Nephron (organoid): ENCODE measurements at regions not wholly inside any gene's neighbourhood (a gene's known extent, or its start where the extent isn't known, plus 50 kb on each side); places are given as distances from the start of the nearest gene placed in this dataset.

ENCODE experiments used
- H3K27ac Mint-ChIP-seq, 3 experiments: 2 replicates each; pipeline ENCODE4 v1.8.0; 2020; ENCODE audit warnings: mixed read lengths in 3 of 3, mild to moderate bottlenecking in 2 of 3, moderate library complexity in 1 of 3
- H3K27me3 Mint-ChIP-seq: 2 replicates; pipeline ENCODE4 v1.8.0; 2021; ENCODE audit warnings: low read depth, mild to moderate bottlenecking, moderate library complexity, mixed read lengths
- H3K36me3 Mint-ChIP-seq: 2 replicates; pipeline ENCODE4 v1.8.0; 2020; ENCODE audit warnings: low read depth, mixed read lengths
- H3K4me1 Mint-ChIP-seq: 2 replicates; pipeline ENCODE4 v1.8.0; 2020; ENCODE audit warnings: mixed read lengths
- H3K4me3 Mint-ChIP-seq, 3 experiments: 2 replicates each; pipeline ENCODE4 v1.8.0; 2020; ENCODE audit warnings: mild to moderate bottlenecking in 3 of 3, mixed read lengths in 3 of 3, moderate library complexity in 2 of 3
- H3K9me3 Mint-ChIP-seq: 2 replicates; pipeline ENCODE4 v1.8.0; 2020; ENCODE audit warnings: mixed read lengths
- CTCF ChIP-seq, 3 experiments: fragments of 200-600 bp; sonication (generic); IDR thresholded peaks; one replicate each; pipeline ENCODE4 v1.5.0; 2021; ENCODE audit warnings: antibody characterized with exemption in 3 of 3; ENCODE audit not compliant: unreplicated experiment in 3 of 3

- Mint-ChIP-seq H3K9me3 (no peaks in the 10 kb centered on the region), H3K27me3 (peaks cover 7% of the 10 kb centered on the region), H3K4me1 (peaks cover 24% of the 10 kb centered on the region), H3K4me3 (no peak overlapping the region), H3K27ac (no peak overlapping the region), H3K36me3 (no peaks in the 10 kb centered on the region)
- no peak for TF ChIP-seq CTCF (IDR thresholded peaks at IDR 0.05; ENCODE audit: unreplicated experiment in 3 of 3)
Measured at GRCh38 chr15:56528136-56528535, 63.2 kb upstream of the MNS1 start.

- Mint-ChIP-seq H3K27me3 (peaks cover 10% of the 10 kb centered on the region), H3K9me3 (peaks cover 9% of the 10 kb centered on the region), H3K36me3 (no peaks in the 10 kb centered on the region), H3K27ac (no peak overlapping the region), H3K4me1 (peaks cover 16% of the 10 kb centered on the region), H3K4me3 (no peak overlapping the region)
- no peak for TF ChIP-seq CTCF (IDR thresholded peaks at IDR 0.05; ENCODE audit: unreplicated experiment in 3 of 3)
Measured at GRCh38 chr15:56524915-56525314, 60.0 kb upstream of the MNS1 start.

- Mint-ChIP-seq H3K27ac (no peak overlapping the region), H3K9me3 (peaks cover 19% of the 10 kb centered on the region), H3K36me3 (no peaks in the 10 kb centered on the region), H3K4me3 (no peak overlapping the region), H3K4me1 (peaks cover 16% of the 10 kb centered on the region), H3K27me3 (peaks cover 4% of the 10 kb centered on the region)
- no peak for TF ChIP-seq CTCF (IDR thresholded peaks at IDR 0.05; ENCODE audit: unreplicated experiment in 3 of 3)
Measured at GRCh38 chr15:56523521-56523920, 58.6 kb upstream of the MNS1 start.

- no peak overlapping the region for H3K27ac Mint-ChIP-seq
- H3K36me3 Mint-ChIP-seq: peaks cover 11% of the 10 kb centered on the region
- peaks cover 48% of the 10 kb centered on the region for H3K9me3 Mint-ChIP-seq
Measured at GRCh38 chr15:56519000-56519399, 54.1 kb upstream of the MNS1 start.

More at GRCh38 chr15:56519000-56519399, 54.1 kb upstream of the MNS1 start:
- H3K4me1 Mint-ChIP-seq: peaks cover 2% of the 10 kb centered on the region
- H3K27me3 Mint-ChIP-seq: peaks cover 4% of the 10 kb centered on the region
- no peak overlapping the region for H3K4me3 Mint-ChIP-seq
- no peak for TF ChIP-seq CTCF (IDR thresholded peaks at IDR 0.05; ENCODE audit: unreplicated experiment in 3 of 3)
